A549 (cell line): ENCODE measurements at regions not wholly inside any gene's neighbourhood (a gene's known extent, or its start where the extent isn't known, plus 50 kb on each side); places are given as distances from the start of the nearest gene placed in this dataset.

Experiments used
- ATAC-seq, 2 experiments: fragments of 200-7000 bp in 1 of 2; fragments of >200 bp in 1 of 2; cut with Nextera tagmentation in 1 of 2; cut with Tn5 transposase in 1 of 2; 3 replicates each; pipeline versions ENCODE4 v1.8.0 to v1.9.1; 2018 to 2020; ENCODE audit warnings: mild to moderate bottlenecking in 1 of 2, moderate library complexity in 1 of 2
- CTCF ChIA-PET: fragments of 300-600 bp; sonication (Branson Sonifier 250); formaldehyde crosslinking; extraction: SDS; loops from one replicate; lab custom pipeline; 2021; ENCODE audit warnings: antibody characterized with exemption, inconsistent platforms; lab: Yijun Ruan, JAX
- POLR2A ChIA-PET: fragments of 350-600 bp; formaldehyde crosslinking; extraction: SDS; loops from one replicate; lab custom pipeline; 2021; ENCODE audit warnings: antibody characterized with exemption, inconsistent platforms; lab: Yijun Ruan, JAX
- DNase-seq, 2 experiments: peaks; one replicate each; pipeline versions ENCODE4 v3.0.0 to v3.0.0-alpha.2; 2011 to 2016; ENCODE audit warnings: low read depth in 1 of 2, low spot score in 1 of 2
- FAIRE-seq: peaks from 2 replicates; lab custom pipeline; 2011; peaks lifted over from hg19 to GRCh38; lab: Jason Lieb, UNC
- H3K27ac ChIP-seq, 2 experiments: fragments of >200 bp; sonication (Bioruptor Twin); formaldehyde crosslinking; 3 replicates each; pipeline ENCODE4 v1.5.1; 2016 to 2017
- H3K4me1 ChIP-seq: fragments of >200 bp; sonication (Bioruptor Twin); formaldehyde crosslinking; 3 replicates; pipeline ENCODE4 v1.6.1; 2016
- H3K4me2 ChIP-seq: fragments of >200 bp; sonication (Bioruptor Twin); formaldehyde crosslinking; 3 replicates; pipeline ENCODE4 v1.6.1; 2016
- H3K4me3 ChIP-seq: fragments of >200 bp; sonication (Bioruptor Twin); formaldehyde crosslinking; 3 replicates; pipeline ENCODE4 v1.5.1; 2016
- H3K9me3 ChIP-seq: fragments of >200 bp; sonication (Bioruptor Twin); formaldehyde crosslinking; 3 replicates; pipeline ENCODE4 v1.6.1; 2016
- ATOH8 ChIP-seq: fragments of 250-450 bp; sonication (Bioruptor Pico); IDR thresholded peaks from 2 replicates; pipeline ENCODE4 v1.5.0; 2020; ENCODE audit warnings: low read depth, mild to moderate bottlenecking, moderate library complexity
- CBX8 ChIP-seq: fragments of 200-600 bp; sonication (generic); IDR thresholded peaks from 2 replicates; pipeline ENCODE4 v1.6.1; 2016
- CEBPB ChIP-seq, 2 experiments: fragments of >200 bp in 1 of 2; sonication (Bioruptor Twin) in 1 of 2; formaldehyde crosslinking in 1 of 2; IDR thresholded peaks; 2 replicates each; pipeline ENCODE4 v1.6.1; 2012 to 2016
- CHD4 ChIP-seq: fragments of 200-600 bp; sonication (generic); IDR thresholded peaks from 2 replicates; pipeline ENCODE4 v1.6.1; 2016; ENCODE audit warnings: antibody characterized with exemption, mild to moderate bottlenecking, borderline replicate concordance
- EP300 ChIP-seq, 2 experiments: fragments of >200 bp; sonication (Bioruptor Twin); formaldehyde crosslinking; IDR thresholded peaks; 2 replicates in 1 of 2; 3 replicates in 1 of 2; pipeline ENCODE4 v1.6.1; 2016 to 2017
- HOXA7 ChIP-seq: fragments of 250-450 bp; sonication (Bioruptor Pico); IDR thresholded peaks from 2 replicates; pipeline ENCODE4 v1.5.0; 2020; ENCODE audit warnings: mild to moderate bottlenecking, moderate library complexity
- HOXB13 ChIP-seq: fragments of 250-450 bp; sonication (Bioruptor Pico); IDR thresholded peaks from 2 replicates; pipeline ENCODE4 v1.5.0; 2020; ENCODE audit warnings: low read depth, mild to moderate bottlenecking, moderate library complexity
- JUN ChIP-seq, 2 experiments: fragments of >200 bp; sonication (Bioruptor Twin); formaldehyde crosslinking; IDR thresholded peaks; 2 replicates in 1 of 2; 3 replicates in 1 of 2; pipeline ENCODE4 v1.6.1; 2016 to 2017
- MYC ChIP-seq: IDR thresholded peaks from 2 replicates; pipeline ENCODE4 v1.6.1; 2012; ENCODE audit warnings: mild to moderate bottlenecking, inconsistent platforms, low read length, improper control_type of control experiment, borderline replicate concordance
- PBX3 ChIP-seq: IDR thresholded peaks from 2 replicates; pipeline ENCODE4 v1.6.1; 2012
- PHF8 ChIP-seq: fragments of 200-600 bp; sonication (generic); IDR thresholded peaks from 2 replicates; pipeline ENCODE4 v1.6.1; 2016; ENCODE audit warnings: low read depth, mild to moderate bottlenecking, antibody characterized with exemption, moderate library complexity, borderline replicate concordance
- POLR2AphosphoS2 ChIP-seq: conservative IDR thresholded peaks from 2 replicates; pipeline ENCODE4 v1.6.1; 2012; ENCODE audit warnings: low read length, improper control_type of control experiment, inconsistent platforms
- RAD21 ChIP-seq, 2 experiments: fragments of >200 bp in 1 of 2; sonication (Bioruptor Twin) in 1 of 2; formaldehyde crosslinking in 1 of 2; IDR thresholded peaks in 1 of 2; conservative IDR thresholded peaks in 1 of 2; 2 replicates in 1 of 2; 3 replicates in 1 of 2; pipeline ENCODE4 v1.6.1; 2012 to 2018; ENCODE audit warnings: inconsistent platforms in 1 of 2
- RNF2 ChIP-seq: fragments of 200-600 bp; sonication (generic); IDR thresholded peaks from 2 replicates; pipeline ENCODE4 v1.6.1; 2016; ENCODE audit warnings: low read depth, mild to moderate bottlenecking, antibody characterized with exemption, moderate library complexity, borderline replicate concordance
- TFCP2L1 ChIP-seq: fragments of 250-450 bp; sonication (Bioruptor Pico); IDR thresholded peaks from 2 replicates; pipeline ENCODE4 v1.5.0; 2021; ENCODE audit warnings: mild to moderate bottlenecking
- WGBS: methylation state at CpG from one replicate; pipeline ENCODE4 v1.1.6; 2017; ENCODE audit errors: missing lambda C conversion rate; 5-methylcytosine and 5-hydroxymethylcytosine counted together
- TF ChIP-seq, protein P1 (sequence below): fragments of 450-650 bp; IDR thresholded peaks from 2 replicates; pipeline ENCODE4 v1.6.1; 2014; ENCODE audit warnings: antibody characterized with exemption
- TF ChIP-seq, protein P2 (sequence below): IDR thresholded peaks from 2 replicates; pipeline ENCODE4 v1.6.1; 2012
- TF ChIP-seq, protein P3 (sequence below): fragments of 150-350 bp; IDR thresholded peaks from 2 replicates; pipeline ENCODE4 v1.6.1; 2014; ENCODE audit warnings: low read depth, mild to moderate bottlenecking, low read length

- TF ChIP-seq ATOH8: no peak
Observed at GRCh38 chr18:40415176-40415791, 1539.8 kb upstream of the PIK3C3 start (continued).

DNA sequence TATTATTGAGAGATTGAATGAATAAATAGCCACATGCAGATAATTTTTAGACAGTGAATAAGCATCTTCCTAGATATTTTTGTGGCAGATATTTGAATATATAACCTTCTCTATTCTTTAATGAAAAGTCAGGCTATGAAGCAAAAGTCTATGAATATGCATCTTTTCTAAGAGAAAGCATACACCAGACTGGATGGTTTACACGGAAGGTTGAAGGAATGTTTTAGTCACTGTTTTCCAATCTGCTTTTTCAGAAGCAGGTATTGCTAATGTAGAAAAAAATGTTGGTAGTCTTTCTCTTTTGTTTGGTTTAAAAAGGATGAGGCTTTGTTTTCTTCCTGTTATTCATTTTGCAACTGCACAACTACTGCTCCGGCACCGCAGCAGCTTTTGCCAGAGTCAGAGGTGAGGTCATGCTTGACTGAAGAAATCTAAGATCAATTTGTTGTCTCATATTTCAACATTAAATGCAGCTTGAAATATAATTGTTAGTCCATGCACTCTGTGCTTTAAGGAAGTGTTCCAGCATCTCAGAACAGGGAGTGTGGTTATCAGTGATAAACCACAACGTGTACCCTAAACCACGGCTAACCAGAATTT, 1540.8 kb upstream of the PIK3C3 start:
- ChIA-PET CTCF (no interaction called here), POLR2A (no interaction called here)
- Histone ChIP-seq H3K9me3 (no peaks in the 10 kb centered on the region), H3K27ac (no peak overlapping the region), H3K4me3 (no peak overlapping the region), H3K4me1 (no peaks in the 10 kb centered on the region), H3K4me2 (no peak overlapping the region)
- 5% methylated on average over 5 of the region's 5 CpGs for WGBS
- ATAC-seq: no peak
- TF ChIP-seq PHF8 (no peak), HOXA7 (CRISPR knock-in tag) (no peak), MYC (no peak), PBX3 (no peak), JUN (IDR thresholded peaks at IDR 0.05) (no peak), CBX8 (no peak), CHD4 (no peak), POLR2AphosphoS2 (no peak), EP300 (IDR thresholded peaks at IDR 0.05) (no peak)
- TF ChIP-seq, protein P1, sequence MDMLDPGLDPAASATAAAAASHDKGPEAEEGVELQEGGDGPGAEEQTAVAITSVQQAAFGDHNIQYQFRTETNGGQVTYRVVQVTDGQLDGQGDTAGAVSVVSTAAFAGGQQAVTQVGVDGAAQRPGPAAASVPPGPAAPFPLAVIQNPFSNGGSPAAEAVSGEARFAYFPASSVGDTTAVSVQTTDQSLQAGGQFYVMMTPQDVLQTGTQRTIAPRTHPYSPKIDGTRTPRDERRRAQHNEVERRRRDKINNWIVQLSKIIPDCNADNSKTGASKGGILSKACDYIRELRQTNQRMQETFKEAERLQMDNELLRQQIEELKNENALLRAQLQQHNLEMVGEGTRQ: no peak
- FAIRE-seq: no peak
- no peak for DNase-seq

DNA sequence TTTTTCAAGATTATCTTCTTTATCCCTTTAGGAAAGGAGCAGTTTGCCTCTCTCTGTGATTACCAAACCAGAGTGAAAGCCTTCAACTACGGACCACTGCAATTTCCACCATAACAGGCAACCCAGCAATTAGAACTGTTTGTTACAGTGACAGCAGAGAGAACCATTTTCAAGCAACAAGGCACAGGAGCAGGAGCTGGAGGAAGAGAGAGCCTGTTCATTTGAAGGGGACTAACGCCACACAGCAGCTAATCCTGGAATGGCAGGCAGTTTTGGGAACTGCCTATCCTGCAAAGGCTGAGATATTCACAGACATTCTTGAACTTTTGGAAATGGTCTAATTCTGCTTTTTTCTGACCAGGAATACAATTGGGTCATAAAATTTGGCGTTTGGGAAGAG, 1541.9 kb upstream of the PIK3C3 start:
- Histone ChIP-seq H3K27ac (no peak overlapping the region), H3K4me3 (no peak overlapping the region), H3K4me1 (no peaks in the 10 kb centered on the region), H3K9me3 (no peaks in the 10 kb centered on the region), H3K4me2 (no peak overlapping the region)
- peak in 1 of 2 experiments; percentile 0 for DNase-seq
- 0% methylated on average over 3 of the region's 3 CpGs for WGBS
- ATAC-seq: no peak
- TF ChIP-seq CEBPB (IDR thresholded peaks at IDR 0.05) (no peak), RAD21 (conservative IDR thresholded peaks at IDR 0.05 in 1 of 2, IDR thresholded peaks at IDR 0.05 in 1 of 2) (peak in 1 of 2 experiments; percentile 14; a peak in 1 of 5 replicates)
- TF ChIP-seq, protein P2, sequence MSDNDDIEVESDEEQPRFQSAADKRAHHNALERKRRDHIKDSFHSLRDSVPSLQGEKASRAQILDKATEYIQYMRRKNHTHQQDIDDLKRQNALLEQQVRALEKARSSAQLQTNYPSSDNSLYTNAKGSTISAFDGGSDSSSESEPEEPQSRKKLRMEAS: no peak
- ChIA-PET CTCF (no interaction called here), POLR2A (no interaction called here)
- FAIRE-seq: no peak

DNA sequence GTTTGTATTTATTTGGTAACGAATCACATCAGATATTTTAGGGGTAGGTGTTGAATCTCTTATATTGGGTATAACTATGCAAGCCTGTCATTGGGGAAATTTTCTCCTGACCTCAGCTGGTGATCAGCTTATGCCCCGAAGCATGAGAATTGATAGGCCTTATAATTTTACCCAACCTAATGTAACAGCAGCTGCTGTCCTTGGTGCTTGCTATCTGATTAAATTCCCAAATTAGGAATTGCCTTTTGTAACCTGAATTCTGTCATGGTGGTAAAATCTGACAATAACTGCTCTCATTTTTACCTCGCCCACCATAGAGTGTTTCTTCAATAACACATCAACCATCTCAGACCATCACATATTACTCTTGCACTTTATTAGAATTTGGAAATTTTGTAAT, 1542.6 kb upstream of the PIK3C3 start:
- Histone ChIP-seq H3K9me3 (no peaks in the 10 kb centered on the region), H3K27ac (no peak overlapping the region), H3K4me2 (no peak overlapping the region), H3K4me3 (no peak overlapping the region), H3K4me1 (no peaks in the 10 kb centered on the region)
- whole genome bisulfite sequencing: 0% methylated on average over 3 of the region's 3 CpGs
- ChIA-PET CTCF (no interaction called here), POLR2A (no interaction called here)
- FAIRE-seq (no peak), ATAC-seq (no peak), DNase-seq (no peak)
- TF ChIP-seq CBX8 (no peak), TFCP2L1 (CRISPR knock-in tag) (no peak), RNF2 (no peak), ATOH8 (no peak), HOXB13 (CRISPR knock-in tag) (no peak)
- TF ChIP-seq, protein P3, sequence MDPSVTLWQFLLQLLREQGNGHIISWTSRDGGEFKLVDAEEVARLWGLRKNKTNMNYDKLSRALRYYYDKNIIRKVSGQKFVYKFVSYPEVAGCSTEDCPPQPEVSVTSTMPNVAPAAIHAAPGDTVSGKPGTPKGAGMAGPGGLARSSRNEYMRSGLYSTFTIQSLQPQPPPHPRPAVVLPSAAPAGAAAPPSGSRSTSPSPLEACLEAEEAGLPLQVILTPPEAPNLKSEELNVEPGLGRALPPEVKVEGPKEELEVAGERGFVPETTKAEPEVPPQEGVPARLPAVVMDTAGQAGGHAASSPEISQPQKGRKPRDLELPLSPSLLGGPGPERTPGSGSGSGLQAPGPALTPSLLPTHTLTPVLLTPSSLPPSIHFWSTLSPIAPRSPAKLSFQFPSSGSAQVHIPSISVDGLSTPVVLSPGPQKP: no peak
